CD14-positive monocyte (primary cell): ENCODE measurements at regions not wholly inside any gene's neighbourhood (a gene's known extent, or its start where the extent isn't known, plus 50 kb on each side); places are given as distances from the start of the nearest gene placed in this dataset.
"Not testable (repeated sequence)": the region's sequence is repeated elsewhere in the genome, so short reads cannot be mapped to it uniquely, and the experiment has no call there.

Source experiments
- DNase-seq, 3 donors: peaks; one replicate each; pipeline ENCODE4 v3.0.0-alpha.2; 2011 to 2022
- H2AFZ ChIP-seq: 2 replicates; pipeline ENCODE4 v1.6.0; 2012; ENCODE audit warnings: mild to moderate bottlenecking, low read depth, low read length, inconsistent platforms; ENCODE audit not compliant: insufficient read depth, poor library complexity, severe bottlenecking
- H3K27ac ChIP-seq, 2 donors: 1 replicate in 1 of 2; 2 replicates in 1 of 2; pipeline ENCODE4 v1.5.1; 2012 to 2013; ENCODE audit warnings: low read length in 2 of 2, control low read depth in 1 of 2, inconsistent platforms in 1 of 2, low read depth in 1 of 2, mild to moderate bottlenecking in 1 of 2
- H3K27me3 ChIP-seq, 2 donors: one replicate each; pipeline versions ENCODE4 v1.6.0 to v1.6.1; 2011 to 2013; ENCODE audit warnings: low read length in 2 of 2; ENCODE audit not compliant: control insufficient read depth in 2 of 2, insufficient read depth in 2 of 2
- H3K36me3 ChIP-seq, 2 donors: replicated peaks in 1 of 2; 1 replicate in 1 of 2; 2 replicates in 1 of 2; pipeline versions ENCODE4 v1.5.1 to v1.6.1; 2012 to 2013; ENCODE audit warnings: low read length in 2 of 2, control low read depth in 1 of 2, inconsistent platforms in 1 of 2, mild to moderate bottlenecking in 1 of 2; ENCODE audit not compliant: insufficient read depth in 2 of 2, control insufficient read depth in 1 of 2
- H3K4me1 ChIP-seq, 2 donors: 1 replicate in 1 of 2; 2 replicates in 1 of 2; pipeline versions ENCODE4 v1.5.1 to v1.6.1; 2012 to 2013; ENCODE audit warnings: low read length in 2 of 2, control low read depth in 1 of 2, inconsistent platforms in 1 of 2, mild to moderate bottlenecking in 1 of 2, moderate library complexity in 1 of 2; ENCODE audit not compliant: insufficient read depth in 2 of 2, control insufficient read depth in 1 of 2
- H3K4me2 ChIP-seq: replicated peaks from 2 replicates; pipeline ENCODE3; 2012; ENCODE audit warnings: low read length, moderate library complexity, mild to moderate bottlenecking; ENCODE audit not compliant: poor library complexity, severe bottlenecking; ENCODE audit errors: extremely low read depth
- H3K4me3 ChIP-seq, 3 experiments: fragments of 200-600 bp in 1 of 3; sonication (generic) in 1 of 3; replicated peaks in 1 of 3; 1 replicate in 2 of 3; 2 replicates in 1 of 3; pipeline ENCODE4 v1.5.1; 2011 to 2013; ENCODE audit warnings: low read length in 3 of 3, mild to moderate bottlenecking in 3 of 3, control low read depth in 2 of 3, low read depth in 2 of 3, inconsistent platforms in 1 of 3, moderate library complexity in 1 of 3
- H3K79me2 ChIP-seq: 2 replicates; pipeline ENCODE4 v1.6.0; 2012; ENCODE audit warnings: mild to moderate bottlenecking, control low read depth, inconsistent platforms, low read length, moderate library complexity; ENCODE audit not compliant: insufficient read depth
- H3K9ac ChIP-seq: 2 replicates; pipeline ENCODE4 v1.6.0; 2017; ENCODE audit warnings: low read length, mild to moderate bottlenecking; ENCODE audit not compliant: insufficient read depth, poor library complexity, severe bottlenecking
- H3K9me3 ChIP-seq, 2 donors: replicated peaks in 1 of 2; 1 replicate in 1 of 2; 2 replicates in 1 of 2; pipeline versions ENCODE4 v1.5.1 to v1.6.1; 2012 to 2013; ENCODE audit warnings: low read length in 2 of 2, control low read depth in 1 of 2; ENCODE audit not compliant: control insufficient read depth in 1 of 2, insufficient read depth in 1 of 2
- H4K20me1 ChIP-seq: 2 replicates; pipeline ENCODE4 v1.6.0; 2012; ENCODE audit warnings: mild to moderate bottlenecking, low read length, control low read depth, moderate library complexity; ENCODE audit not compliant: insufficient read depth
- H3K27ac Mint-ChIP-seq, 7 donors: one replicate each; pipeline ENCODE4 v1.8.0; 2020; ENCODE audit warnings: mild to moderate bottlenecking in 7 of 7, mixed read lengths in 7 of 7, moderate library complexity in 6 of 7, inconsistent platforms in 2 of 7
- H3K27me3 Mint-ChIP-seq, 3 donors: one replicate each; pipeline ENCODE4 v1.8.0; 2021 to 2022; ENCODE audit warnings: low read depth in 3 of 3, mild to moderate bottlenecking in 3 of 3, mixed read lengths in 3 of 3, moderate library complexity in 3 of 3, inconsistent platforms in 1 of 3
- H3K36me3 Mint-ChIP-seq, 2 donors: one replicate each; pipeline ENCODE4 v1.8.0; 2020; ENCODE audit warnings: mixed read lengths in 2 of 2, inconsistent platforms in 1 of 2, mild to moderate bottlenecking in 1 of 2
- H3K4me1 Mint-ChIP-seq: one replicate; pipeline ENCODE4 v1.8.0; 2020; ENCODE audit warnings: mild to moderate bottlenecking, mixed read lengths
- H3K4me3 Mint-ChIP-seq, 2 donors: one replicate each; pipeline ENCODE4 v1.8.0; 2020; ENCODE audit warnings: mild to moderate bottlenecking in 2 of 2, mixed read lengths in 2 of 2, moderate library complexity in 1 of 2
- H3K9me3 Mint-ChIP-seq, 7 donors: one replicate each; pipeline ENCODE4 v1.8.0; 2020 to 2022; ENCODE audit warnings: mixed read lengths in 7 of 7, mild to moderate bottlenecking in 6 of 7, moderate library complexity in 6 of 7, inconsistent platforms in 2 of 7
- WGBS: methylation state at CpG from one replicate; pipeline ENCODE4 v1.1.5; 2013; ENCODE audit warnings: missing lambda C conversion rate; ENCODE audit not compliant: insufficient coverage; 5-methylcytosine and 5-hydroxymethylcytosine counted together
- intact Hi-C, 2 donors: fragments of 100-400 bp; cut with micrococcal nuclease; formaldehyde crosslinking; loops; one replicate each; pipeline versions ENCODE4 v1.15.0 to v1.15.1; 2023

- no CpG with 5 or more reads among the region's 6 CpGs for WGBS
- H3K27me3 ChIP-seq, H3K4me2 ChIP-seq, DNase-seq, H3K27ac ChIP-seq, H2AFZ ChIP-seq, H4K20me1 ChIP-seq, H3K4me1 Mint-ChIP-seq, H3K4me1 ChIP-seq, H3K36me3 Mint-ChIP-seq, H3K79me2 ChIP-seq, H3K4me3 Mint-ChIP-seq, H3K4me3 ChIP-seq, H3K36me3 ChIP-seq, H3K9ac ChIP-seq, intact Hi-C loops, H3K27me3 Mint-ChIP-seq, H3K27ac Mint-ChIP-seq, H3K9me3 ChIP-seq: not testable (repeated sequence)
- H3K9me3 Mint-ChIP-seq = peaks cover 1 to 11% (median 3%) of the 10 kb centered on the region in 7 donors
These were observed 117.1 kb downstream of the THSD1 start for GRCh38 chr13:52288891-52289290.

DNA sequence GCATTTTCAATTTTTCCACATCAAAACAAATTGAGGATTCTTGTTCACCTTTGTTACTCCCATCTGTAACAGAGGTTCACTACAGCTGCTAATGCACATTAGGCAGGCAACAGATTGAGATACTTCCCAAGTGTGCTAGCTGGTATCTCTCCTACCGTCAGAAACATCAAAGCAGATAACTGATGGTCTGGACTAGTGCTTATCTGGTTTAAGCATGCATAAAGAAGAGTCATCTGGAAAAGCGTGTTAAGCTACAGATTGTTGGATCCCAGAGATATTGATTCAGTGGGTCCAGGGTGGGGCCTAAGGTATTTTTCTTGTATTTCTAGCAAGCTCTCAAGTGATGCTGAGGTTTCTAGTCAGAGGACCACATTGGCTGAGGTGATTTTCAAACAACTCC is 122.0 kb upstream of the NEK3 start:
- H3K27me3 ChIP-seq, H3K4me1 ChIP-seq, H2AFZ ChIP-seq, H3K27ac Mint-ChIP-seq, H3K4me3 Mint-ChIP-seq, H3K9ac ChIP-seq, H4K20me1 ChIP-seq, H3K27ac ChIP-seq, H3K4me2 ChIP-seq, H3K79me2 ChIP-seq, intact Hi-C loops, H3K9me3 ChIP-seq, H3K36me3 Mint-ChIP-seq, H3K4me3 ChIP-seq, H3K9me3 Mint-ChIP-seq, DNase-seq, H3K27me3 Mint-ChIP-seq, H3K36me3 ChIP-seq, H3K4me1 Mint-ChIP-seq: not testable (repeated sequence)
- 100% methylated on average over 1 of the region's 2 CpGs for WGBS

GRCh38 chr13:52279408-52279807 is 120.0 kb upstream of the NEK3 start:
- not testable (repeated sequence) for H3K9me3 ChIP-seq

GRCh38 chr13:52254299-52254698 is 94.9 kb upstream of the NEK3 start:
- H3K4me1 Mint-ChIP-seq, H3K27me3 Mint-ChIP-seq, H3K4me1 ChIP-seq, H3K4me3 ChIP-seq, H3K4me2 ChIP-seq, H3K79me2 ChIP-seq, H3K9ac ChIP-seq, H3K4me3 Mint-ChIP-seq, H3K27me3 ChIP-seq, H2AFZ ChIP-seq, H3K9me3 ChIP-seq, H3K36me3 Mint-ChIP-seq, H3K36me3 ChIP-seq, H3K27ac ChIP-seq, intact Hi-C loops, H4K20me1 ChIP-seq, DNase-seq, H3K27ac Mint-ChIP-seq: not testable (repeated sequence)
- WGBS = no CpG with 5 or more reads among the region's 24 CpGs
- peaks cover 2 to 11% (median 6%) of the 10 kb centered on the region in 7 donors for H3K9me3 Mint-ChIP-seq

More at GRCh38 chr13:52279408-52279807, 120.0 kb upstream of the NEK3 start:
- H3K4me1 Mint-ChIP-seq, H3K27me3 Mint-ChIP-seq, DNase-seq, H3K79me2 ChIP-seq, H3K36me3 Mint-ChIP-seq, H3K27me3 ChIP-seq, H3K27ac Mint-ChIP-seq, H3K9ac ChIP-seq, intact Hi-C loops, H3K4me1 ChIP-seq, H3K4me3 Mint-ChIP-seq, H3K4me2 ChIP-seq, H4K20me1 ChIP-seq, H3K27ac ChIP-seq, H3K36me3 ChIP-seq, H3K4me3 ChIP-seq, H2AFZ ChIP-seq: not testable (repeated sequence)
- peaks cover 2 to 12% (median 7%) of the 10 kb centered on the region in 7 donors for H3K9me3 Mint-ChIP-seq
- WGBS = no CpG with 5 or more reads among the region's 1 CpG
